Endothelial cell of umbilical vein (primary cell): ENCODE measurements at regions not wholly inside any gene's neighbourhood (a gene's known extent, or its start where the extent isn't known, plus 50 kb on each side); places are given as distances from the start of the nearest gene placed in this dataset.

ENCODE experiments used
- BruUV-seq: library from RNA; stranded (reverse); fragments of 400-500 nt; replicated peaks from 2 replicates; lab custom pipeline; 2021; lab: Mats Ljungman, UMichigan
- CTCF ChIA-PET: fragments of 300-600, 350-600 bp; sonication (Branson Sonifier 250); formaldehyde crosslinking; loops from one replicate; lab custom pipeline; 2021; ENCODE audit warnings: antibody characterized with exemption, inconsistent platforms; lab: Charles Lee
- POLR2A ChIA-PET: fragments of 300-600, 350-600 bp; sonication (Branson Sonifier 250); formaldehyde crosslinking; loops from one replicate; lab custom pipeline; 2021; ENCODE audit warnings: antibody characterized with exemption, inconsistent platforms; lab: Charles Lee
- DNase-seq: peaks from one replicate; pipeline ENCODE4 v3.0.0-alpha.2; 2011; ENCODE audit warnings: low read depth, low spot score
- FAIRE-seq: peaks from 2 replicates; lab custom pipeline; 2011; peaks lifted over from hg19 to GRCh38; lab: Jason Lieb, UNC
- H2AFZ ChIP-seq: 2 replicates; pipeline ENCODE4 v1.6.0; 2012; ENCODE audit warnings: low read depth, low read length, control low read depth, inconsistent platforms
- H3K27ac ChIP-seq: 2 replicates; pipeline ENCODE4 v1.5.1; 2011; ENCODE audit warnings: low read depth, mild to moderate bottlenecking, control low read depth, low read length, moderate library complexity; ENCODE audit not compliant: insufficient read depth
- H3K27me3 ChIP-seq, 2 experiments: 2 replicates each; pipeline versions ENCODE4 v1.6.0 to v1.6.1; 2011; ENCODE audit warnings: low read length in 2 of 2, mixed read lengths in 1 of 2; ENCODE audit not compliant: control insufficient read depth in 2 of 2, insufficient read depth in 2 of 2
- H3K36me3 ChIP-seq, 2 experiments: 2 replicates in 1 of 2; 3 replicates in 1 of 2; pipeline ENCODE4 v1.5.1; 2011; ENCODE audit warnings: low read length in 2 of 2, mild to moderate bottlenecking in 1 of 2, moderate library complexity in 1 of 2; ENCODE audit not compliant: control insufficient read depth in 2 of 2, insufficient read depth in 2 of 2; ENCODE audit errors: extremely low read depth in 1 of 2
- H3K4me1 ChIP-seq: 3 replicates; pipeline ENCODE4 v1.5.1; 2011; ENCODE audit warnings: mild to moderate bottlenecking, low read length; ENCODE audit not compliant: control insufficient read depth, insufficient read depth; ENCODE audit errors: extremely low read depth
- H3K4me2 ChIP-seq: 2 replicates; pipeline ENCODE4 v1.6.1; 2011; ENCODE audit warnings: low read length, control low read depth, mixed read lengths; ENCODE audit not compliant: insufficient read depth
- H3K4me3 ChIP-seq, 3 experiments: fragments of 200-600 bp in 1 of 3; sonication (generic), shearing (Covaris generic) in 1 of 3; replicated peaks in 1 of 3; 2 replicates each; pipeline ENCODE4 v1.5.1; 2011 to 2016; ENCODE audit warnings: control low read depth in 3 of 3, low read length in 3 of 3, mild to moderate bottlenecking in 2 of 3, inconsistent platforms in 1 of 3, low read depth in 1 of 3, moderate library complexity in 1 of 3; ENCODE audit not compliant: insufficient read depth in 1 of 3
- H3K79me2 ChIP-seq: 2 replicates; pipeline ENCODE4 v1.6.0; 2012; ENCODE audit warnings: low read length, inconsistent platforms; ENCODE audit not compliant: control insufficient read depth, insufficient read depth
- H3K9ac ChIP-seq: replicated peaks from 2 replicates; pipeline ENCODE3; 2011; ENCODE audit warnings: low read length, control low read depth; ENCODE audit not compliant: insufficient read depth; ENCODE audit errors: extremely low read depth
- H3K9me1 ChIP-seq: replicated peaks from 3 replicates; pipeline ENCODE4 v1.6.0; 2011; ENCODE audit warnings: mild to moderate bottlenecking, low read length; ENCODE audit not compliant: control insufficient read depth, insufficient read depth; ENCODE audit errors: extremely low read depth
- H3K9me3 ChIP-seq: replicated peaks from 2 replicates; pipeline ENCODE4 v1.5.1; 2012; ENCODE audit warnings: low read length, inconsistent platforms; ENCODE audit not compliant: control insufficient read depth, insufficient read depth
- H4K20me1 ChIP-seq: replicated peaks from 2 replicates; pipeline ENCODE3; 2011; ENCODE audit warnings: mild to moderate bottlenecking, low read length; ENCODE audit not compliant: control insufficient read depth, insufficient read depth; ENCODE audit errors: extremely low read depth
- EZH2 ChIP-seq: IDR thresholded peaks from 2 replicates; pipeline ENCODE4 v1.6.1; 2012; ENCODE audit warnings: borderline replicate concordance, low read depth, mild to moderate bottlenecking, moderate library complexity, low read length, inconsistent platforms; ENCODE audit not compliant: severe bottlenecking
- FOS ChIP-seq: IDR thresholded peaks from 2 replicates; pipeline ENCODE4 v1.6.1; 2011; ENCODE audit warnings: mild to moderate bottlenecking, low read length, moderate library complexity, borderline replicate concordance; ENCODE audit not compliant: insufficient read depth
- GATA2 ChIP-seq: IDR thresholded peaks from 2 replicates; pipeline ENCODE4 v1.7.0; 2011; ENCODE audit warnings: low read depth, mild to moderate bottlenecking, moderate library complexity, mixed read lengths, low read length; ENCODE audit not compliant: insufficient read length, insufficient read depth
- JUN ChIP-seq: IDR thresholded peaks from 2 replicates; pipeline ENCODE4 v1.6.1; 2011; ENCODE audit warnings: borderline replicate concordance, low read depth; ENCODE audit not compliant: insufficient read length, insufficient read depth
- MAX ChIP-seq: IDR thresholded peaks from 2 replicates; pipeline ENCODE4 v1.6.1; 2011; ENCODE audit not compliant: insufficient read depth, insufficient read length
- MYC ChIP-seq: IDR thresholded peaks from one replicate; pipeline ENCODE4 v1.6.1; 2011; ENCODE audit warnings: mild to moderate bottlenecking, low read depth, low read length
- POLR2A ChIP-seq: IDR thresholded peaks from 2 replicates; pipeline ENCODE4 v1.6.1; 2012; ENCODE audit warnings: low read depth, mild to moderate bottlenecking, control low read depth, low read length
- POLR2AphosphoS5 ChIP-seq: IDR thresholded peaks from 2 replicates; pipeline ENCODE4 v1.6.1; 2012; ENCODE audit warnings: low read depth, mild to moderate bottlenecking, control low read depth, low read length, moderate library complexity; ENCODE audit not compliant: insufficient read depth
- dilution Hi-C: fragments of 300-500 bp; cut with MboI; formaldehyde crosslinking; loops from one replicate; pipeline ENCODE4 v1.15.0; 2019; ENCODE audit warnings: low sequenced_read_pairs; ENCODE audit not compliant: extremely low pct_ligation_motif_present
- intact Hi-C: fragments of 100-400 bp; cut with micrococcal nuclease; formaldehyde crosslinking; loops from one replicate; pipeline ENCODE4 v1.10.0; 2022
- TF ChIP-seq, protein P1 (sequence below), 2 donors: IDR thresholded peaks; 1 replicate in 1 of 2; 2 replicates in 1 of 2; pipeline ENCODE4 v1.5.1; 2011; ENCODE audit warnings: low read length in 2 of 2, mild to moderate bottlenecking in 2 of 2, moderate library complexity in 2 of 2, control low read depth in 1 of 2, inconsistent platforms in 1 of 2, low read depth in 1 of 2; ENCODE audit not compliant: insufficient read depth in 1 of 2; ENCODE audit errors: extremely low read depth in 1 of 2

DNA sequence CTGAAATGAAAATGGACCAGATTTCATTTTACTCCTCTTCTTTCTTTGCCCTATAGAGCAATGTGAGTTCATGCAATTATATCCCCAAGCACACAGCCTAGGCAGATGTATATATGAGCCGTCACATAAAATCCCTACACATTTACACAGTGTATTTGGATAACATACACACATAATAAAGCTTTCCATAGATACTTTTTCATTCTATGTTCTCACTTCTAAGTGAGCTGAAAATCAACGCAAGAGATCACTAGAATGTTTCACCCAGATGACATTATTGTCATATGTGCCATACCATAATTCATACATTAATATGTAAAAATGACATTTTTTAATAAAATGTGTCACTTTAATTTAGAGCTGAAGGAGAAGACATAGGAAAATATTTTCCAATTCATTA, 129.4 kb downstream of the INHBA start:
- dilution Hi-C loops: no loop called here
- peak overlapping the region; percentile 89 for H3K9ac ChIP-seq
- H3K27ac ChIP-seq: peak overlapping the region; percentile 96
- ChIA-PET POLR2A (interaction anchor here (1.4 kb wide), 1 partner anchor 384 kb away, joined by 3 read pairs; no protein-coding TSS in a partner anchor), CTCF (interaction anchor here (0.6 to 1.7 kb wide), 12 partner anchors 9 to 1341 kb away, joined by 3 to 12 read pairs (median 3); no protein-coding TSS in a partner anchor)
- H2AFZ ChIP-seq: no peak overlapping the region
- intact Hi-C loops: loop anchor here (1.0 kb wide), 1 partner anchor 65 kb away; no protein-coding TSS in a partner anchor
- H3K79me2 ChIP-seq: no peaks in the 10 kb centered on the region
- no peak overlapping the region for H3K4me3 ChIP-seq
- no peak for TF ChIP-seq MAX
- TF ChIP-seq EZH2: no peak
- no peak for TF ChIP-seq FOS
- TF ChIP-seq GATA2: no peak
- TF ChIP-seq POLR2AphosphoS5: no peak
- TF ChIP-seq MYC: no peak
- no peak for TF ChIP-seq POLR2A
- TF ChIP-seq JUN: no peak
- TF ChIP-seq, protein P1, sequence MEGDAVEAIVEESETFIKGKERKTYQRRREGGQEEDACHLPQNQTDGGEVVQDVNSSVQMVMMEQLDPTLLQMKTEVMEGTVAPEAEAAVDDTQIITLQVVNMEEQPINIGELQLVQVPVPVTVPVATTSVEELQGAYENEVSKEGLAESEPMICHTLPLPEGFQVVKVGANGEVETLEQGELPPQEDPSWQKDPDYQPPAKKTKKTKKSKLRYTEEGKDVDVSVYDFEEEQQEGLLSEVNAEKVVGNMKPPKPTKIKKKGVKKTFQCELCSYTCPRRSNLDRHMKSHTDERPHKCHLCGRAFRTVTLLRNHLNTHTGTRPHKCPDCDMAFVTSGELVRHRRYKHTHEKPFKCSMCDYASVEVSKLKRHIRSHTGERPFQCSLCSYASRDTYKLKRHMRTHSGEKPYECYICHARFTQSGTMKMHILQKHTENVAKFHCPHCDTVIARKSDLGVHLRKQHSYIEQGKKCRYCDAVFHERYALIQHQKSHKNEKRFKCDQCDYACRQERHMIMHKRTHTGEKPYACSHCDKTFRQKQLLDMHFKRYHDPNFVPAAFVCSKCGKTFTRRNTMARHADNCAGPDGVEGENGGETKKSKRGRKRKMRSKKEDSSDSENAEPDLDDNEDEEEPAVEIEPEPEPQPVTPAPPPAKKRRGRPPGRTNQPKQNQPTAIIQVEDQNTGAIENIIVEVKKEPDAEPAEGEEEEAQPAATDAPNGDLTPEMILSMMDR (IDR thresholded peaks at IDR 0.05; ENCODE audit: extremely low read depth in 1 of 2, insufficient read depth in 1 of 2, low read depth in 1 of 2, low read length in 2 of 2): no peak
- H3K9me1 ChIP-seq: no peaks in the 10 kb centered on the region
- FAIRE-seq: no peak
- no peak for DNase-seq
- no peaks in the 10 kb centered on the region for H3K27me3 ChIP-seq
- TSS peak; percentile 81 for BruUV-seq
- H4K20me1 ChIP-seq: no peaks in the 10 kb centered on the region
- peaks cover 48% of the 10 kb centered on the region for H3K4me1 ChIP-seq
- H3K4me2 ChIP-seq: peak overlapping the region; percentile 90
- no peaks in the 10 kb centered on the region for H3K9me3 ChIP-seq
- no peaks in the 10 kb centered on the region for H3K36me3 ChIP-seq
